RCC 7860 (cell line): ENCODE measurements at regions not wholly inside any gene's neighbourhood (a gene's known extent, or its start where the extent isn't known, plus 50 kb on each side); places are given as distances from the start of the nearest gene placed in this dataset.

ENCODE experiments used
- DNase-seq: peaks from one replicate; pipeline ENCODE4 v3.0.0-alpha.2; 2015; ENCODE audit warnings: low spot score
- FAIRE-seq: peaks from 2 replicates; lab custom pipeline; 2012; peaks lifted over from hg19 to GRCh38; lab: Jason Lieb, UNC

DNA sequence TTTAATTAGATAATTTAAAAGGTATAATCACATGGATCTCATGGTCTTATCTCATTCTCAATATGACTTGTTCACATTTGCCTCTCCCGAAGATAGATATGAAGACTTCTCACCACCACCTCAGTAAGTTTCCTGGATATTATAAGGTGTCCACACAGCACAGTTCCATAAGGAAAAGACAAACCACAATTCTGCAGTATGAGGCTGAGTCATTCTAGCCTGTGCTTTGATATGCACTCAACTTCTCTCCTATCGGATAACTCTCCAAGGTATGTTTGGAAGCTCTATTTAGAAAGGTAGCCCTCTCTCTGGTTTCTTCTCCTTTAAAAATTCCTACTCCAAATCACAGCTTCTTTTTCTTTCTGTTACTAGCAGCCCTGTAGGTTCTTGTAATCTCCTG, 612.8 kb downstream of the ZPLD1 start:
- peak; percentile 63 for FAIRE-seq
- peak; percentile 17 for DNase-seq

DNA sequence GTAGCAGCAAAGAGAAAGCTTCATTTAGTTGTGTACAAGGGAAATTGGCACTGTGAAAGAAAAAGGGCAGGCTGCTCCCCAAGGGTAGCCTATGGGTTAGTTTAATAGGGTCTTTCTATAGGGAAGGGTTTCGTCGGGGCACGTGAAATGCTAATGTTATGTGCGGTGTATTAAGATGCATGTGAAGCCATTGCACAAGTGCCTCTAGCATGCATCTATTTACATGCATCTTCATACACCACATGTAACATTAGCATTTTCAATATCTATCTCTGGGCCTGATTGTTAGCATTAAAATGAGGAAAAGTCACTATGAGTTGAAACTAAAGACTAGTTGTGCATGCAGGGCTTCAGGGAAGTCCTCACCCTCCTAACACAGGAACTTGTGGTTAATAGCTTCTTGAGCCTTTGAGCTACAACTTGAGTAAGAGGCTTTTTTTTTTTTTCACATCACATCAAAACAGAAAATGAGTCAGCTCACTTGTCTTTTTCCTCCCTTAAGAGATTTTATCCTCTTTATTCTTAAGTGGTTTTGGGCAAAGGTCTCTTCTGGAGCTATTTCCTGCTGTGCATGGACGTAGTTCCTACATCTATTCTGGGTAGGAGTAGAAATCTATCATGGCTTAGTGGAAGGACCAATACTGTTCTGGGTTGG, 613.4 kb downstream of the ZPLD1 start:
- FAIRE-seq (peak; percentile 37), DNase-seq (no peak)

DNA sequence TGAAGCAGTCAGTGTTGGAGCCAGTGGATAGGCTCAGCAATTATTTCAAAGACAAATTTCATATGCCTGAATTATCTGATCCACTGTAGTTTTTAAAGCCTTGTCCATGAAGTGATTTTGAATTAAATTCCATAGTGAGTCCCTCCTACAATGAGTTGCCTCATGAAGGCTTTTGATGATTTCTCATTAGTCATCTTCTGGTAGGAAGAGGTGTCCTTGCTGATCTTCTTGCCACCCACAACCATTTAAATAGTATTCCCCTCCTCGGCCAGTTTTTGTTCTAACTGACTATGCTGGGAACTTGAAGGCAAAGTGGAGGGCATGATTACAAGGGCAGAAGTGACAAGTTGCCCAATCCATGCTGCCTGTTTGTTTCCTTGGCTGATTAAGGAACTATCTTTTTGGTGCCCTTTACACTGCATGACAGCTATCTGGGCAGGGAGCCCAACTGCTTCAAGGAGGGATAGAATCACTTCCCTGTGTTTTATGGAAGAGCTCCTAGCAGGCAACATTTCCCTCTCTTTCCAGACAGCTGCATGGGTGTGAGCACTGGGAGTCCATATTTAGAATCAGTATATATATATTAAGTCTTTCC, 617.5 kb downstream of the ZPLD1 start:
- FAIRE-seq (no peak), DNase-seq (no peak)

DNA sequence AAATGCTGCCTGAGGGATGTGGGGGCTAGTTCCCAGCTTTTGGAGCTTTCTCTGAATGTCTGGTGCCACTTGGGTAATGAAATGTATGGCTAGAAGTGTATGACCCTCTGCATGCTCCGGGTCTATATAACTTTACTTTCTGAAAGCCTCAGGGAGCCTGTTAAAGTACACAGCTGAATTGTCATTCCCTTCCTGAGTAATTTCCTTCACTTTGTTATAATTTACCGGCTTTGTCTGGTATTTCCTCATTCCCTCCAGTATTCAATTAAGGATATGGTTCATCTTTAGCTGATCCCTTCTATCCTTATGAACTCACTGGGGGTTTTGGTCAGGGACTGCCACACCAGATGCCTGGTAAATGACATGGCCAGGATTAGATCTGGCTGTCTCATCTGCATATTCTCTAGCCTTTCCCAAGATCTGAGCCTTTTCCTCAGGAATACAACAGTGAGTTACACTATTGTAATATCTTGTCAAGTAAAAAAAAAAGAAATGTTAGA, 620.3 kb downstream of the ZPLD1 start:
- DNase-seq, result no peak
- no peak for FAIRE-seq

DNA sequence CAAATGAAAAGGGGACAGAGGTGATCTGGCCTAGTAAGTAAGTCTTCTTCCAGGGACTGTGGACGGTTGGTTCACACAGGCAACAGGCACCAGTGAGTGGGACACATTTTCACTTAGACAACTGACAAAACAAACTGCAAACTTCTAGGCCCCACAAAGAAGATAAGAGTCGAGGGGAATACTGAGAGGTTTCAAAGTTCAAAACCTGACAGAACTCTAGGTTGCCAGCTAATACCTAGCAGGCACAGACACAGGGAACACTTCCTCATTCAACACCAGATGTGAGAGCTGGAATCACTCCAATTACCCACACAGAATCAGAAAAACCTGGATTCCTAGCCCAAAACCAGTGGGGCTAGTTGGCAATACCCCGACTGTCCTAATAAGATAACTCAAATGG, 621.7 kb downstream of the ZPLD1 start:
- no peak for FAIRE-seq
- DNase-seq, result no peak

DNA sequence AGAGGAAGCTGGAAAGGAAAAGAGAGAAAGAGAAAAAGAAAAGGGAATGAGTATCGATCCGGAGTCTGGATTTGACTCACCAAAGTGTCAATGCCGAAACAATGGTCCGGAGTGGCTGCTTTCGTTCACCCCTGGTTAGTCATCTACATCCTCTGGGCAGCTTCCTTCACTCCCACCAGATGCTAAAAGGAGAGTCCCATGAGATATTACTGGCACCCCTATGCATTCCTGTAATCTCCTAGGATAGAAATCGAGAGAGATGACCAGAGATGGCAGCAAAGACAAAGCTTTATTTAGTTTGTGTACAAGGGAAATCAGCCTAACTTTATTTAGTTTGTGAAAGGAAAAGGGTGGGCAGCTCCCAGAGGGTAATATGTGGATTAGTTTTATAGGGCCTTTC, 622.2 kb downstream of the ZPLD1 start:
- FAIRE-seq, result no peak

DNA sequence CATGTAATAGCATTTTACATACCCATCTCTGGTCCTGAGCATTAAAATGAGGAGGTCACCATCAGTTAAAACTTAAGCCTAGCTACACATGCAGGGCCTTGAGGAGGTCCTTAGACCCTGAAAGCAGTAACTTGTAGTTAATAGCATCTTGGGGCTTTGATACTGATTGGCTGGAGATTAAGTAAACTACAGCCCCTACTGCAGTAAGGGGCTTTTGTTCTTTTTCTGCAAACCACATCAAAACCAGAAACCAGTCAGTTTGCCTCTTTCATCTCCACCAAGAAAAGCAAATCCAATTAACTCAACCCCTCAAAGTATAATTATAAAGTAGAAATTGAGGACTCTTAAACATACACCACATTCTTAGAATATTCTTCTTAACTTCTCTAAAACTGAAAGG, 622.7 kb downstream of the ZPLD1 start:
- DNase-seq (no peak), FAIRE-seq (no peak)

More for the DNA sequence above, 622.2 kb downstream of the ZPLD1 start:
- DNase-seq, result no peak

DNA sequence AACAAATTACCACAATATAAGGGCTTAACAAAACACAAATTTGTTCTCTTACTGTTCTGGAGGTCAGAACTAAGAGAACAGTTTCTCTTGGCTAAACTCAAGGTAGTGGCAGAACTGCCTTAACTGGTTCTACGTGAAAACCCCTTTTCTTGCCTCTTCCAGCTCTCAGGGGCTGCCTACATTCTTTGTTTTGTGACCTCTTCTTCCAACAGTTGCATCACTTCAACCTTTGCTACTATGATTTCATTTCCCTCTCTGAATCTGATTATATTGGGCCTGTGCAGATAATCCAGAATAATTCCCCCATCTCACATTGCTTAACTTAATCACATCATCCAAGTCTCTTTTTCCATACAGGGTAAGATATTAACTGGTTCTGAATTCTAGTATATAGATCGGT, 624.6 kb downstream of the ZPLD1 start:
- DNase-seq (no peak), FAIRE-seq (no peak)

DNA sequence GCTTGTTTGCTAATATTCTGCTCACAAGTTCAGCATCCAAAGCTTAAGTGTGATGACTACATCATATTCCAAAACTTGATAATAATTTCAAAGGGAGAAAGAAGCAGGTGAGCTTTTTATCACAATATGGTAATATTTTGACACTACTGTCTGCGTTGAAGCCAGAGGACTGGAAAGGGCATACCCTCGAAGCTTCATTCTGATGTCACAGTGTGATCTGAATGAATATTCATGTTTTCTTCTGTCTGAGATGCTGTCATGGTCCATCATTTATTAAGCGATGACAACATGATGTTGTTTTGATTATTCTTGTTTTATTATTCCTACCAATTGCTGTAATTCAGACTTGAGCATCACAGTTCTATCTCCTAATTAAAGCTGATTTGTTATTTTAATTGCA, 625.4 kb downstream of the ZPLD1 start:
- DNase-seq (no peak), FAIRE-seq (no peak)

DNA sequence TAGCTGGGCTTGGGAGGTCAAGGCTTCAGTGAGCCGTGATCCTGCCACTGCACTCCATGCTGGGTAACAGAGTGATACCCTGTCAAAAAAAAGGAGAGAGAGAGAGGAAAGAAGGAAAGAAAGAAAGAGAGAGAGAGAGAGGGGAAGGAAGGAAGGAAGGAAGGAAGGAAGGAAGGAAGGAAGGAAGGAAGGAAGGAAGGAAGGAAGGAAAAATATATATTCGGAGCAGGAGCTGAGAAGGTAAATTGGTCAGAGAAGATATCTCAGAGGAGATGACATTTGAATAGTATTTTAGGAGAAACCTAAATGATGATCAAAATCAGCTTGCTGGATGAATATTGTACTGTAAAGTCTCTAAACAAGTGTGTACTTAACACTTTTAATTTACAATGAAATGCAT, 633.1 kb downstream of the ZPLD1 start:
- no peak for DNase-seq
- FAIRE-seq, result no peak

DNA sequence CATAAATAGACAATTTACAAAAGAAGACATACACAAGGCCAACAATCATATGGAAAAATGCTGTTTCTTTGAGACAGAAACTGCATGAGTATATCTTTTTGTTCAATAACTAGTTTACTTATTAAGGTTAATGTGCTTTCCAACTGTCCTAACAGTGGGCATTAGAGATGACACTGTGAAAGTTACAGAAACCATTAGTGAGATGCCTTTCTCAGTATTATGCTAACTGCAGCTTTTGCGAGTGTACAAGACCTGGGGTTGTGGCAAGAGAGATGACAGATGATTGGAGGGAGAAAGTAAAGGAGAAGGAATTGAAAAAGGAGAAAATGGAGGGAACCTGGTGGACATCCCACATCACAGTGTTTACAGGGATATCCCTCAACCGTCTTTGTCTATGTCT, 640.5 kb downstream of the ZPLD1 start:
- DNase-seq (no peak), FAIRE-seq (no peak)

DNA sequence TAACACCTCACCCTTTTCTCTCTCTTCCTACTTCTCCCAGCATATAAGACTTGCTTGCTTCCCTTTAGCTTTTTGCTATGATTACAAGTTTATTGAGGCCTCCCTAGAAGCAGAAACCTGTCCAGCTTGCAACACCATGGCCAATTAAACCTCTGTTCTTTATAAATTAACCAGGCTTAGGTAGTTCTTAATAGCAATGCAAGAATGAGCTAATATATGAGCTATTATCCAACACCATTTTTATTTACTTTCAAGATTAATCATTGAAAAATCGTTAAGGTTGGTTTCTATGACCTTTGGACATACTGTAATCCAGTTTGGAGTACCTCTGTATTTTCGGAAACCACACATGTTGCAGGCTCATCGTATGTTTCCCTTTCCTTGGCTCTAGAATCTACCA, 643.1 kb downstream of the ZPLD1 start:
- DNase-seq (no peak), FAIRE-seq (peak; percentile 70)

DNA sequence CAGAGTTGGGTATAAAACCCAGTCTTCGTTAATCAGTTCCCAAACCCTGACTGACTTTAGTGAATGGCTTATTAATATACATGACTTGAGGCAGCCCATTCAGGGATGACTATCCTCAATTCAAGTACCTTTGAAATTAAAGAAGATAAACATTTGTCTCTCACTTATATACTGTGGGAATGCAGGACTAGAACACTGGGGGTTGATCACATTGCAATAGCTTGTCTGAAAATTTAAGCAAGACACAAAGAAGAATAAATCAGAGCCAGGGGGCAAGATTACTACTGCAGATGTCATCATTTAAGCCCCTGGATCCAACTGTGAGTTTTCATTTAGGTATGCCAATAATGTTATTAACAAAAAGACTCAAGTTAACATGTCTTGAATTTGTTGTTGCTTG, 647.7 kb downstream of the ZPLD1 start:
- no peak for FAIRE-seq
- DNase-seq, result no peak

DNA sequence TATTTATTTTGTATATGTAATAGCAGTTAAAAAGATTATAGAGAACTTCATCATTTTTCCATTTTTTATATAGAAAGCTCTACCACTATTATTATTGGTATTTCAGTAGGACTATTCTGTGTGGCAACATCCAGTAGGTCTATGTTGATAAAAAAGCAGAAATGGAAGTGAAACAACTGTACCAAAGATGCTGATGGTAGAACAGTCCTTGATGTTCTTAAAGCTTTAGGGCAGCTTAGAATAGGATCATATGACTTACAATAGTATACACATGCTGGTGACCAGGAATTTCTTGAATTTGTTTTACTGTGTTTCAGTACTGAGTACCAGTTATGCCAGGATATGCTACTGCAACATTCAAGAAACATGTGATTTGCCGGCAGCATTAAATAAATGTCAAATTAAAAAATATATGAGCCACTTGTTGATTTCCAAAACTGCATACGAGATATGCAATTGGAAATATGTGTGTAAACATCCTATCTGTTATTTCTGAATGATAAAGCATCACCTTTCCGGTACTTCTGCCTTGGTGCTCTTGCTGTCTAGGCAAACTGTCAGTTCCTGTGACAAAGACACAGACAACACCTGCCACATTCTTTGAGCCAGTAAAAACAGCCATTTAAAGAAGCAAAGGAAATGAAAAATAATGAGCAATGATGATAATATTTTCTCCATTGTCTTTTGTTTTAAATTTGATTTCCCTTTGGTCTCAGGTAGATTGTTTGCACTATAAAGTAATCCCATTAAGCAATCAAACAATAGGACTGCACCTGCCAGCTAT, 649.2 kb downstream of the ZPLD1 start:
- DNase-seq (no peak), FAIRE-seq (no peak)

DNA sequence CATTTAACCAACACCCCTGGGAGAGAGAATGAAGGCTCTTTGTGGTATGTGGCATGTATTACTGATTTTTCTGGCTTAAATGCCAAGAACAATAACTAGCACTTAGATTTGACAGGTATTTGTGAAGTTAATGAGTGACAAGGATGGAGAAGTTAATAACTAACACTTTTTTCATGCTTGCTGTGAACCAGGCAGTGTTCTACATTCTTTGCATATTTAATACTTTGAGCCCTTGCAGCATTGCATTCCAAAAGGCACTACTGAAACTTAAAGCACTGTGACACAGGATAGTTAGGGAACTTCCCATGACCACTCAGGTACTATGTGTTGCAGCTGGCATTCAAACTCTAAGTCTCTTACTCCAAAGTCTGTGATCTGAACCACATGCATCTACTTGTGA, 650.6 kb downstream of the ZPLD1 start:
- peak; percentile 83 for DNase-seq
- peak; percentile 94 for FAIRE-seq

DNA sequence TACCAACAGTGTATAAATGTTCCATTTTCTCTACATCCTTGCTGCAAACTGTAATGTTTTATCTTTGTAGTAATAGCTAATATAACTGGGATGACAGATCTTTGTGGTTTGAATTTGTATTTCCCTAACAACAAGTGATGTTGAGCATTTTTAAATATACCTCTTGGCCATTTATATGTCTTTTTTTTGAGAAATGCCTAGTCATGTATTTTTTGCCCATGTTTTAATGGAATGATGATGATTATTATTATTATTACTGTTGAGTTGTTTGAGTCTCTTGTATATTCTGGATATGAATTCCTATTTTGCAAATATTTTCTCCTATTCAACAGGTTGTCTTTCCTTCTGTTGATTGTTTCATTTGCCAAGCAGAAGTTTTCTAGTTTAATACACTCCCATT, 654.9 kb downstream of the ZPLD1 start:
- FAIRE-seq (no peak), DNase-seq (no peak)

DNA sequence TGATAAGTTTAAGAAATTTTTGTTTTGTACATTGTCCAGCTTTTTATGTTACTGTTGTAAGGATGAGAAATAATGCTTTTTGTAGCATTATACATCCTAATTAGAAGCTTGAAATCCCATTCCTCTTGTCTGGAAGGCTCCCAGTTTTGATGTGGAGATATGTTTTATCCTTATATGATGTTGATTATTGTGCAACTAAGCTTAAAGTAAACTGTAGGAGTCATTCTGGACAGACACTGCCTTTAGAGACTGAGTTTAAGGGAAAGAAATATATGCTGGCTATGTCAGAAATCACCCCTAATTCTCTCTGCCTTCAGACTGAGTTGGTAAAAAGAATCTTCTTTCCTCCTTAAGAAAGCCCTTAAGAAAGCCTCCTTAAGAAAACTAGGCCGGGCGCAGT, 670.4 kb downstream of the ZPLD1 start:
- no peak for FAIRE-seq
- no peak for DNase-seq

DNA sequence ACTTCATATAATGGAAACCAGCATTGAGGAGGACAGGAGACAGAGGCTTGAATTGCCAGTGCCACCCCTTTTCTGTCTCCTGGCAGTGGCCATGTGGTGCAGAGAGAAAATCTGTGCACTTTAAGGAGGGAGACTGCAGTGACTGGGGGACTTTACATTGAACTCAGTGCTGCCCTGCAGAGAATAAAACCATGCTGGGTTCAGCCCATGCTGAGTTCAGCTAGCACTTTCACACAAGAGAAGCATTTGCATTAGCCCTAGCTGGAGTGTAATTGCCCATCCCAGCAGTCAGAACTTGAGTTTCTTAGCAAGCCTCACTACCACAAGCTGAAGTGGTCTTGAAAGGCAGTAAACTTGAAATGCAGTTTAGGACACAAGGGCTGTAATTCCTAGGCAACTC, 677.5 kb downstream of the ZPLD1 start:
- FAIRE-seq (no peak), DNase-seq (no peak)

DNA sequence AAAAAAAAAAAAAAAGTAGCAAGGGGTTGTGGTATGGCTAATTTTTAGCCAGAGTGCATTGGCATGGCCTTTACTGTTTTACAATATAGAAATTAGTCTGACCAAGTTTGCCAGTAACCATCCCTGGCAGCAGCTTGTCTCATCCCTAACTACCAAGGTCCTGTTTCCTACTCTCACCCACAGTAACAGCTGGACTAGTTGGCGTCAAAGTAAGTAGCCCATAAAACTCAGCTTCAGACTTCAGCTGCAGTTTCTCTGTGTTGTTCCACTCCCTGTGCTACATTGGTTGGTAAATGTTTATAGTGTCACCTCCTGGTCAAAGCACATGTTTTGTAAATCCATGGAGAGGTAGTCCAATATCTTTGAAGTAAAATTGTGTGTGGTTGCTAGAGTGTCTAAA, 691.3 kb downstream of the ZPLD1 start:
- DNase-seq (no peak), FAIRE-seq (no peak)

DNA sequence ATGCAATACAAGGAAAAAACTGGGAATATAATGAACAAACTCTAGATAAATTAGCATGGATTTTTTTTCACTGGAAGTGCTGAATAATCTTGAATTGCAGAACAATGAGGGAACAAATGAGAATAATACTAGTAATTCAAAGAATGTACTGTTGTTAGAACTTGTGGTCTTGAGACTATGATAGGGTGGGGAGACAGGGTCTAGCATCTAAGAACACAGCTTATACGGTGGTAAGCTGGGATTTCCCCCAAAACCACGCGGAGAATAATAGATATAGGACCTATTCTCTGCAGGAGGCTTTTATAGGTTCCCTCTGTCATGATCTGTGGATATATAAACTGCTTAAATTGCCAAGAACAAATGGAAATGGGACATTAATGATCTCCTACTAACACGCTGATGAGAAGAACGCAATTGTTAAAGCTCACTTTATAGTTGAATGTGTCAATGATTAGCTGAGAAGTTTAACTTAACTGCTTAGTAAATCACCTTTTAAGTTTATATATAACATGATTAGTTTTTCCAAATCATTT, 692.3 kb downstream of the ZPLD1 start:
- FAIRE-seq (no peak), DNase-seq (no peak)

DNA sequence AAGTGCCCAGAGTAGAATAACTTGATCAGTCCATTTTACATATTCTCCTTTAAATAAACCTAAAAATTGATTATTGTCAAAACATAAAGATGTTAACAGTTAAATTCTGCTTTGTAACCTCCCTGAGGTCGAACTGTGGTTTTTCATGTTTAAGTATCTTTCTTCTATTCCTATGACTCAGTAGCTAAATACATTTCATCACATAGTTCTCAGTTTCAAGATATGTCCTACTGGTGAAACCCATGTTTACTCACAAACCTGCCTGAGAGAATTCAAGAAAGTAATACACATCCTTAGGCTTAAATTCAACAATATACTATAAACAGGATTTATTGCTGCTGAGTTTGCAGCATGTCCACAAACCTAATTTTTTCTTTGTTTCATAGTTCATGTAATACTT, 692.9 kb downstream of the ZPLD1 start:
- FAIRE-seq (peak; percentile 51), DNase-seq (no peak)
